Neural cell (in vitro differentiated cells): ENCODE measurements at regions not wholly inside any gene's neighbourhood (a gene's known extent, or its start where the extent isn't known, plus 50 kb on each side); places are given as distances from the start of the nearest gene placed in this dataset.

Experiments
- H2AFZ ChIP-seq: fragments of 200-600, 300-800 bp; sonication (generic), shearing (Covaris generic); 2 replicates; pipeline ENCODE4 v1.6.0; 2014; ENCODE audit warnings: low read depth, mild to moderate bottlenecking, antibody characterized with exemption, low read length, moderate library complexity
- H3F3A ChIP-seq: fragments of 200-600 bp; shearing (Covaris generic); 2 replicates; pipeline ENCODE4 v1.6.1; 2016; ENCODE audit warnings: mild to moderate bottlenecking, moderate library complexity, mixed read lengths, antibody characterized with exemption, low read length; ENCODE audit not compliant: insufficient read depth, poor library complexity, severe bottlenecking
- H3K27ac ChIP-seq: fragments of 200-600, 300-800 bp; sonication (generic), shearing (Covaris generic); 2 replicates; pipeline ENCODE4 v1.5.1; 2014; ENCODE audit warnings: mild to moderate bottlenecking, low read length, moderate library complexity
- H3K27me3 ChIP-seq: fragments of 300-800, 200-600 bp; sonication (generic), shearing (Covaris generic); 2 replicates; pipeline ENCODE4 v1.6.0; 2014; ENCODE audit warnings: mild to moderate bottlenecking, low read depth, low read length, moderate library complexity; ENCODE audit not compliant: insufficient read depth
- H3K36me3 ChIP-seq: fragments of 300-800, 200-600 bp; sonication (generic), shearing (Covaris generic); 2 replicates; pipeline ENCODE4 v1.5.1; 2014; ENCODE audit warnings: mild to moderate bottlenecking, antibody characterized with exemption, low read length, moderate library complexity; ENCODE audit not compliant: insufficient read depth
- H3K4me2 ChIP-seq: fragments of 300-800, 200-600 bp; sonication (generic), shearing (Covaris generic); 2 replicates; pipeline ENCODE4 v1.6.0; 2014; ENCODE audit warnings: mild to moderate bottlenecking, low read length
- H3K4me3 ChIP-seq: fragments of 300-800, 200-600 bp; sonication (generic), shearing (Covaris generic); 2 replicates; pipeline ENCODE4 v1.5.1; 2014; ENCODE audit warnings: mild to moderate bottlenecking, low read length, moderate library complexity
- H3K79me2 ChIP-seq: fragments of 200-600 bp; shearing (Covaris generic); replicated peaks from 2 replicates; pipeline ENCODE4 v1.6.0; 2014; ENCODE audit warnings: mild to moderate bottlenecking, low read length, moderate library complexity; ENCODE audit not compliant: insufficient read depth
- H3K9ac ChIP-seq: fragments of 300-800, 200-600 bp; sonication (generic), shearing (Covaris generic); 2 replicates; pipeline ENCODE4 v1.6.1; 2016; ENCODE audit warnings: mild to moderate bottlenecking, low read length, mixed read lengths
- H3K9me2 ChIP-seq: fragments of 200-600 bp; shearing (Covaris generic); 2 replicates; pipeline ENCODE4 v1.6.1; 2016; ENCODE audit warnings: mild to moderate bottlenecking, low read length, mixed read lengths; ENCODE audit not compliant: insufficient read depth
- H3K9me3 ChIP-seq: fragments of 200-600, 300-800 bp; sonication (generic), shearing (Covaris generic); 2 replicates; pipeline ENCODE4 v1.6.1; 2016; ENCODE audit warnings: mild to moderate bottlenecking, mixed run types, low read length, moderate library complexity, mixed read lengths
- H4K20me1 ChIP-seq: fragments of 200-600 bp; shearing (Covaris generic); 2 replicates; pipeline ENCODE4 v1.6.1; 2016; ENCODE audit warnings: mild to moderate bottlenecking, mixed run types; ENCODE audit not compliant: insufficient read depth
- EP300 ChIP-seq: fragments of 450-650 bp; conservative IDR thresholded peaks from 2 replicates; pipeline ENCODE4 v1.6.1; 2014; ENCODE audit warnings: antibody characterized with exemption, mild to moderate bottlenecking, moderate library complexity; ENCODE audit not compliant: poor library complexity, severe bottlenecking
- EZH2 ChIP-seq: fragments of 200-600, 300-800 bp; shearing (Covaris generic), sonication (generic); IDR thresholded peaks from 2 replicates; pipeline ENCODE4 v1.6.1; 2014; ENCODE audit warnings: antibody characterized with exemption, low read length, borderline replicate concordance, mild to moderate bottlenecking; ENCODE audit not compliant: insufficient read depth, poor library complexity, severe bottlenecking
- MXI1 ChIP-seq: fragments of 450-650 bp; conservative IDR thresholded peaks from 2 replicates; pipeline ENCODE4 v1.6.1; 2014; ENCODE audit warnings: antibody characterized with exemption, mild to moderate bottlenecking; ENCODE audit not compliant: poor library complexity, severe bottlenecking
- POLR2AphosphoS5 ChIP-seq: IDR thresholded peaks from 2 replicates; pipeline ENCODE4 v1.6.1; 2012
- RAD21 ChIP-seq: fragments of 450-650 bp; conservative IDR thresholded peaks from 2 replicates; pipeline ENCODE4 v1.6.1; 2014; ENCODE audit warnings: antibody characterized with exemption, mild to moderate bottlenecking, moderate library complexity
- SMC3 ChIP-seq: fragments of 450-650 bp; conservative IDR thresholded peaks from 2 replicates; pipeline ENCODE4 v1.6.1; 2014; ENCODE audit warnings: antibody characterized with exemption, mild to moderate bottlenecking, moderate library complexity; ENCODE audit not compliant: poor library complexity
- TAF1 ChIP-seq: IDR thresholded peaks from 2 replicates; pipeline ENCODE4 v1.6.1; 2012; ENCODE audit warnings: low read depth
- TF ChIP-seq, protein P1 (sequence below): fragments of 450-650 bp; IDR thresholded peaks from 2 replicates; pipeline ENCODE4 v1.5.1; 2014; ENCODE audit warnings: antibody characterized with exemption, mild to moderate bottlenecking, moderate library complexity; ENCODE audit not compliant: poor library complexity, severe bottlenecking
- TF ChIP-seq, protein P2 (sequence below): IDR thresholded peaks from 2 replicates; pipeline ENCODE4 v1.6.1; 2012; ENCODE audit warnings: borderline replicate concordance

DNA sequence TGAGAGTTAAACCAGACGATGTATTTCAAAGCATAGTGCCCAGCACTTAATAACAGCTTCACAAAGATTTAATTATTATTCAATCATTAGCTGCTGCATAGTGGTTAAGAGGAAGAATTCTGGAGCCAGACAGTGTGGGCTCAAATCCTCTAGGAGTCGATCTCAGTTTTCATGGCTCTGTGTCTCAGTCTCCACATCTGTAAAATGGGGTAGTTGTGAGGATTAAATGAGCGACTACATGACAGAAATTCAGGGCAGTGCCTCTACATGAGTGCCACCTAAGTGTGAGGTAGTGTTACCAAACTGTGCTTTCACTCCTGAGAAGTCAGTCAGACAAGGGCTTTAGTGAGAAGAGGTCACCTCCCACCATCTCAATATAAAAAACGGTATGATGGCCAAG lies 81.7 kb upstream of the FGFR2 start:
- Histone ChIP-seq H3K9me3 (no peaks in the 10 kb centered on the region), H3K79me2 (no peaks in the 10 kb centered on the region), H3K4me2 (no peak overlapping the region), H3K9me2 (no peaks in the 10 kb centered on the region), H2AFZ (no peak overlapping the region), H3K9ac (no peak overlapping the region), H4K20me1 (no peaks in the 10 kb centered on the region), H3K36me3 (no peaks in the 10 kb centered on the region), H3F3A (no peaks in the 10 kb centered on the region), H3K27ac (no peak overlapping the region), H3K27me3 (no peaks in the 10 kb centered on the region), H3K4me3 (no peak overlapping the region)
- TF ChIP-seq, protein P1, sequence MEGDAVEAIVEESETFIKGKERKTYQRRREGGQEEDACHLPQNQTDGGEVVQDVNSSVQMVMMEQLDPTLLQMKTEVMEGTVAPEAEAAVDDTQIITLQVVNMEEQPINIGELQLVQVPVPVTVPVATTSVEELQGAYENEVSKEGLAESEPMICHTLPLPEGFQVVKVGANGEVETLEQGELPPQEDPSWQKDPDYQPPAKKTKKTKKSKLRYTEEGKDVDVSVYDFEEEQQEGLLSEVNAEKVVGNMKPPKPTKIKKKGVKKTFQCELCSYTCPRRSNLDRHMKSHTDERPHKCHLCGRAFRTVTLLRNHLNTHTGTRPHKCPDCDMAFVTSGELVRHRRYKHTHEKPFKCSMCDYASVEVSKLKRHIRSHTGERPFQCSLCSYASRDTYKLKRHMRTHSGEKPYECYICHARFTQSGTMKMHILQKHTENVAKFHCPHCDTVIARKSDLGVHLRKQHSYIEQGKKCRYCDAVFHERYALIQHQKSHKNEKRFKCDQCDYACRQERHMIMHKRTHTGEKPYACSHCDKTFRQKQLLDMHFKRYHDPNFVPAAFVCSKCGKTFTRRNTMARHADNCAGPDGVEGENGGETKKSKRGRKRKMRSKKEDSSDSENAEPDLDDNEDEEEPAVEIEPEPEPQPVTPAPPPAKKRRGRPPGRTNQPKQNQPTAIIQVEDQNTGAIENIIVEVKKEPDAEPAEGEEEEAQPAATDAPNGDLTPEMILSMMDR: no peak
- no peak for TF ChIP-seq EP300
- no peak for TF ChIP-seq POLR2AphosphoS5
- TF ChIP-seq, protein P2, sequence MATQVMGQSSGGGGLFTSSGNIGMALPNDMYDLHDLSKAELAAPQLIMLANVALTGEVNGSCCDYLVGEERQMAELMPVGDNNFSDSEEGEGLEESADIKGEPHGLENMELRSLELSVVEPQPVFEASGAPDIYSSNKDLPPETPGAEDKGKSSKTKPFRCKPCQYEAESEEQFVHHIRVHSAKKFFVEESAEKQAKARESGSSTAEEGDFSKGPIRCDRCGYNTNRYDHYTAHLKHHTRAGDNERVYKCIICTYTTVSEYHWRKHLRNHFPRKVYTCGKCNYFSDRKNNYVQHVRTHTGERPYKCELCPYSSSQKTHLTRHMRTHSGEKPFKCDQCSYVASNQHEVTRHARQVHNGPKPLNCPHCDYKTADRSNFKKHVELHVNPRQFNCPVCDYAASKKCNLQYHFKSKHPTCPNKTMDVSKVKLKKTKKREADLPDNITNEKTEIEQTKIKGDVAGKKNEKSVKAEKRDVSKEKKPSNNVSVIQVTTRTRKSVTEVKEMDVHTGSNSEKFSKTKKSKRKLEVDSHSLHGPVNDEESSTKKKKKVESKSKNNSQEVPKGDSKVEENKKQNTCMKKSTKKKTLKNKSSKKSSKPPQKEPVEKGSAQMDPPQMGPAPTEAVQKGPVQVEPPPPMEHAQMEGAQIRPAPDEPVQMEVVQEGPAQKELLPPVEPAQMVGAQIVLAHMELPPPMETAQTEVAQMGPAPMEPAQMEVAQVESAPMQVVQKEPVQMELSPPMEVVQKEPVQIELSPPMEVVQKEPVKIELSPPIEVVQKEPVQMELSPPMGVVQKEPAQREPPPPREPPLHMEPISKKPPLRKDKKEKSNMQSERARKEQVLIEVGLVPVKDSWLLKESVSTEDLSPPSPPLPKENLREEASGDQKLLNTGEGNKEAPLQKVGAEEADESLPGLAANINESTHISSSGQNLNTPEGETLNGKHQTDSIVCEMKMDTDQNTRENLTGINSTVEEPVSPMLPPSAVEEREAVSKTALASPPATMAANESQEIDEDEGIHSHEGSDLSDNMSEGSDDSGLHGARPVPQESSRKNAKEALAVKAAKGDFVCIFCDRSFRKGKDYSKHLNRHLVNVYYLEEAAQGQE: no peak
- no peak for TF ChIP-seq TAF1
- TF ChIP-seq MXI1: no peak
- no peak for TF ChIP-seq SMC3
- no peak for TF ChIP-seq EZH2
- TF ChIP-seq RAD21: no peak

DNA sequence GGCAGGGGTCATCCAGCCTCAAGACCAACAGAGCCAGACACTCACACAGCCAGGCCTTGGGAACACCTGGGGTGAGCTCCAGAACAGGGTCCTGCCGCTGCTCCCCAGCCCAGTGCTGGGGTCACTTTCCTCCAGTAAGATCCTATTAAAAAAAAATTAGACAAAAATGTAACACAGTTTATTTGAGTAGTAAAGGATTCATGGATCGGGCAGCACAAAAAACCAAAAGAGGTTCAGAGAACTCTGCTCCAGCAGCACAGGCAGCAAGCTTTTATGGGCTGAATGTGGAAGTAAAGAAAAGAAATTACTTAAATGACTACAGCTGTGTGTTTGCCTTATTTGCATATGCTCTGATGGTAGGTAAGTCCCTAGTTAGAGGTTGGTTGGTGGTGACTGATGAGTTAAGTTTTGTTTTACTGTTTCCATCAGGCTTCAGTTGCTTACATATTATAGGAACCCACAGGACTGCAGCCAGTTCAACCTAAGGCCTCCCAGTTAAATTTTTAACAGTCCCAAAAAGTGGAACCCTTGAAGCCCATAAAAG lies 80.5 kb upstream of the FGFR2 start:
- H3K9ac ChIP-seq: no peak overlapping the region
- no peaks in the 10 kb centered on the region for H3F3A ChIP-seq
- H3K36me3 ChIP-seq: no peaks in the 10 kb centered on the region

More for the DNA sequence above, 80.5 kb upstream of the FGFR2 start:
- Histone ChIP-seq H3K27me3 (no peaks in the 10 kb centered on the region), H3K4me2 (no peak overlapping the region), H3K4me3 (no peak overlapping the region), H3K9me3 (no peaks in the 10 kb centered on the region), H3K79me2 (no peaks in the 10 kb centered on the region), H3K9me2 (no peaks in the 10 kb centered on the region), H2AFZ (no peak overlapping the region), H3K27ac (no peak overlapping the region), H4K20me1 (no peaks in the 10 kb centered on the region)
- TF ChIP-seq EP300 (no peak), MXI1 (no peak), EZH2 (no peak), RAD21 (no peak), TAF1 (no peak), SMC3 (no peak)
- TF ChIP-seq, protein P1: no peak
- TF ChIP-seq, protein P2: no peak
